Epithelial cell of prostate (primary cell): ENCODE measurements at regions not wholly inside any gene's neighbourhood (a gene's known extent, or its start where the extent isn't known, plus 50 kb on each side); places are given as distances from the start of the nearest gene placed in this dataset.

Experiments
- DNase-seq: peaks from one replicate; pipeline ENCODE4 v3.0.0-alpha.2; 2011; ENCODE audit warnings: low read depth, low spot score
- H3K27ac ChIP-seq: fragments of 450-650 bp; 2 replicates; pipeline ENCODE4 v1.5.1; 2017; ENCODE audit warnings: mild to moderate bottlenecking

GRCh38 chr12:39062266-39062996 lies 157.0 kb upstream of the CPNE8 start:
- no peak for DNase-seq
- no peak overlapping the region for H3K27ac ChIP-seq

DNA sequence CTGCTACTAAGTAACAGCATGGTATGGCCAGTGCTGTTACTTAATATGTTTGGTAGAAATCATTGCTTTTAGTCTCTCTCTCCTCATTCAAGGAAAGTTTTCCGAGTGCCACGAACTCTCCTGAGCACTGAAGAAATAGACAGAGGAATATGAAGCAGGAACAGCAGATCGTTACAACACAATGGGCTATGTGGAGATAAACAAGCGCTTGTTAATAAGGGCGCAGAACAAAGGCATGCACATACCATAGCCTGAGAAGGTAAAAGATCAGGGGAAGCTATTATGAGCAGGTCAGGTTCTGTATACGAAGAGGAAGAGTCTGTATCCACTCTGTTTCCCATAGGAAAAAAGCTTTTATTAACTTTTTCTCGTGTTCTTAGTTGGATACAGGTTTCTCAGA lies 156.2 kb upstream of the CPNE8 start:
- DNase-seq: no peak
- no peak overlapping the region for H3K27ac ChIP-seq

DNA sequence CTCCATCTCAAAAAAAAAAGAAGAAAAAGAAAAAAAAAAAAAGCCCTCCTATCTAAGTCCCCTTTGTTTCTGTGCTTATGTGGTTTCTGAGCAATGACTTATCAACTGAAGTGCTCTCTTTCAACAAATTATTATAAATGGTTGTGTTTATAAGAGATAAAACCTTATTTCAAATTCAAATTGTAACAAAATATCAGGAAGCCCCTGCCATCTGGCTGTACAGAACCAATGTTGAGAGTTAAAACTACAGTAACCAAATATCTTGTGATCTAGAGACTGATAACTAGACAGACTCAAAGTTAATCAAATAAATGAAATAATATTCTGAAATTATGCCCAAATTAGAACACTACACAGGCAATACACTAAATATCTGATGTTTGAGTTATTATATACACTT lies 143.0 kb upstream of the CPNE8 start:
- no peak for DNase-seq
- no peak overlapping the region for H3K27ac ChIP-seq

DNA sequence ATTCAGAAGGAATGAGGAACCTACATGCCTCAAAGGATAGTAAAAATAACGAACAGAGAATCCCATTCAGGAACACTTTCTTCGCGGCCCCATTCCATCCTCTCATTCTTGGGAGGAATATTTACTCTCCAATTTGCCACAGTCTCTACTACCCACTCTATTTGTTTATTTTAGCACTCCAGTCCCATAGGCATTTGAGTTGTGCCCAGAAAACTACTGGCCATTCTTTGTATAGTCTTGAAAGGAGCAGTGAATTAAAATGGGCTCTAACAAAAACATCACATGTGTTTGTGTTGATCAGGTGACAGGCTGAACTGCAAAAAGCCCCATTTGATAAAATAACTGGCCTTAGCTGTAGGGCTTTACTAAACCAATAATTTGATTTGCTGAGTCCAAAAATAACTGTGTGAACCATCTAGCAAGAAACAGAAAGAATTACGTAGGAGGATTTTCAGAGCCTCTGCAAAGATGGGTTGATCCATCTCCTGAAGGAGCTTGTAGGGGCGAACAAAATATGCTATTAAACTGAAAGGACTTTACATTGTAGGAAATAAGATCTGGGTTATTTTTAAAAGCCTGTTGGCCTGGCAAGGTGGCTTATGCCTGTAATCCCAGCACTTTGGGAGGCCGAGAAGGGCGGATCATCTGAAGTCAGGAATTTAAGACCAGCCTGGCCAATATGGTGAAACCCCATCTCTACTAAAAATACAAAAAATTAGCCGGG lies 142.3 kb upstream of the CPNE8 start:
- DNase-seq: no peak
- no peak overlapping the region for H3K27ac ChIP-seq

- H3K27ac ChIP-seq: no peak overlapping the region
- no peak for DNase-seq
Observed at GRCh38 chr12:39044754-39045153, 139.4 kb upstream of the CPNE8 start.

GRCh38 chr12:39043424-39043822 lies 138.0 kb upstream of the CPNE8 start:
- no peak overlapping the region for H3K27ac ChIP-seq
- no peak for DNase-seq

GRCh38 chr12:39040275-39040674 lies 134.9 kb upstream of the CPNE8 start:
- no peak for DNase-seq

GRCh38 chr12:39037115-39037514 lies 131.7 kb upstream of the CPNE8 start:
- H3K27ac ChIP-seq: no peak overlapping the region

More at GRCh38 chr12:39040275-39040674, 134.9 kb upstream of the CPNE8 start:
- H3K27ac ChIP-seq: no peak overlapping the region

DNA sequence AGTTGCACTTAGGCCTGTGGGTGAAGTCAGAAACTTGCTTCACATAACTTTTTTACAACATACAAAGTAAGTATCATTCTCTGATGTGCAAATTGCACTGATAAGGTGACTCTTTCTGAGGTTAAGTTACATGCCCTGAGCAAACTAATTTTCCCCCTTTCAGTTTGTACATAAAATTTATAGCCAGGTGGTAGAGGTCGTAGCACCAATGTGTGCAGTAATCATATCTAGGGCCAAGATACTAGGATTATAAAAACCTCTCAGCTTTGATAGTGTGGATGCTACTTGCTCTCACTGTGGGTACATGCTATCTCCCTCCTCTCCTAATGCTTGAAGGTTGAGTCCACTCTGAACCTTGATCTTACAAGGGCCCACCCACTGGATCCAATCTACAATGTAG lies 130.7 kb upstream of the CPNE8 start:
- no peak for DNase-seq
- no peak overlapping the region for H3K27ac ChIP-seq

More at GRCh38 chr12:39037115-39037514, 131.7 kb upstream of the CPNE8 start:
- no peak for DNase-seq

GRCh38 chr12:39033782-39034181 lies 128.4 kb upstream of the CPNE8 start:
- DNase-seq: no peak
- H3K27ac ChIP-seq: no peak overlapping the region

DNA sequence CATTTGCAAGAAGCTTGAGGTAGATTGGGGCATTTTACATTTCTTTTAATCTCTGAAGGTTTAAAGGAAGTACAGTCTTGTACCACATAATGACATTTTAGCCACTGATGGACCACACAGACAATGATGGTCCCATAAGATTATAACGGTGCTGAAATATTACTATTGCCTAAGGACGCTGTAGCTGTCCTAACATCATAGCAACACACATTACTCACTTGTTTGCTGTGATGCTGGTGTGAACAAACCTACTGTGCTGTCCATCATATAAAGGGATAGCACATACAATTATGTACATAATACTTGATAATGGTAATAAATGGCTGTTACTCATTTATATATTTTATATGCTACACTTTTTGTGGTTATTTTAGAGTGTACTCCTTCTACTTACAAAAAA lies 127.1 kb upstream of the CPNE8 start:
- no peak for DNase-seq
- no peak overlapping the region for H3K27ac ChIP-seq

DNA sequence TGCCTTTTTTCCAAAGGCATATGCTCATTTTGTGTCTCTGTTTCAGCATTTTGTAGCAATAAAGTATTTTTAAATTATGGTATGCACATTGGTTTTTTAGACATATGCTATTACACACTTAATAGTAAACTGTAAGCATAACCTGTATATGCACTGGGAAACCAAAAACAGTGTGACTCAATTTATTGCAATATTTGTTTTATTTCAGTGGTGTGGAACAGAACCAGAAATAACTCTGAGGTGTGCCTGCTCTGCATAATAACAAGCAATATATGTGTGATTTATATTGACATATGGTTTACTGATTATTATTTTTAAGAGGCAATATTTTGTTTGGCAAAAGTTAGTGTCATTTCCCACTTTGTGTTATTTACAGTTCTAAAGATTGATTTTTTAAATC lies 126.6 kb upstream of the CPNE8 start:
- H3K27ac ChIP-seq: no peak overlapping the region
- DNase-seq: no peak

DNA sequence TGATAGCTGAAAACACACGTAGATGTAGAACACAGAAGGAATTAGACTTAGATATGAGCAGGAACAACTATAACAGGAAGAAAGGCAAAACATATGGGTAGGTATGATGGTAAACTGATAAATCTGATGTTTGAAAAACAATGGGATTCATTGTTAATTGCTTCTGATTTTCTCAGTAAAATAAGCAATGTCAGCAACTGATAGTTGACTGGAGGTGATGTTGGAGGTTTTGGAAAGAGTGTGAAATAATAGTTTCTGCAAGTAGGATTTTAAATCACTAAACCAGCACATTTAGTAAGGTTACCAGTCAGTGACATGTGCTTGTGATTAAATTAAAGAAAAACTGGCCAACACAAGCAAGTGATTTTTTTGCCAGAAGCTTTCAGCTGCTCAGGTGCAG lies 123.0 kb upstream of the CPNE8 start:
- no peak for DNase-seq

DNA sequence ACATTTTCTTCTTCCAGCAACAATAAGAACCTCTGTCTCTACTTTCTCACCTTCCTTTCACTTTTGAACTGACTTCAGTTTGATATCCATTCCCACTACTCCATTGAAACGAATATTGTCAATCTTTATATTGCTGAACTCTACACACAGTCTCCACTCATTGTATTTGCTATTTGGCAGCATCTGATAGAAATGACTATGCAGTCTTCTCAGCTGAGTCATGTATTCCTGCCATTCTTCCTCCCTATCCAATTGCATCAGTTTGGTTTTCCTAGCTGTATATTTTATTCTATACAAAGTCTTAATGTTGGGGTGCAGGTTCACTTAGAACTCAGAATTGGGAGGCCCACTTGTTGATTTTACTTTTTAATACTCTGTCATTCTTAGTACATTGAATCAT lies 107.5 kb upstream of the CPNE8 start:
- no peak for DNase-seq

More for the DNA sequence above, 123.0 kb upstream of the CPNE8 start:
- H3K27ac ChIP-seq: no peak overlapping the region

GRCh38 chr12:39011166-39011565 lies 105.8 kb upstream of the CPNE8 start:
- DNase-seq: no peak
- no peak overlapping the region for H3K27ac ChIP-seq

More for the DNA sequence above, 107.5 kb upstream of the CPNE8 start:
- no peak overlapping the region for H3K27ac ChIP-seq

DNA sequence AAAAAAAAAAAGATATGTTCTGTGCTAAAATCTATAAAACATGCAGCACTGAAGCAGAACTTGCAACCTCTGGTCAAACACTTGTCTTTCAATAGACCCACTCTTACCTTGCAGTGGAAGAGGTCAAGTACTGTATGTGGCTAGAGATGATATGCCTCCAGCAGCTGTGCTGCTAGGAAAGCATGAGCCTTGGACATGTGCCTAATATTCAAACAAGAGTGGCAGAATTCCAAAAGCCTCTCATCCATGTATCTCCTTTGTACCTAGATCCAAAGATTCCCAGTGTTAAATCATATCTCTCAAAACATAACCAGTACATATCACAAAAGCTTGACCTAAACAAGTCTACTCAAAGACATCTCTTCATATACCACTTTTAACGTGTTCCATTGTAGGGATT lies 105.0 kb upstream of the CPNE8 start:
- H3K27ac ChIP-seq: no peak overlapping the region
- DNase-seq: no peak

GRCh38 chr12:39007619-39008018 lies 102.2 kb upstream of the CPNE8 start:
- DNase-seq: no peak
- no peak overlapping the region for H3K27ac ChIP-seq

DNA sequence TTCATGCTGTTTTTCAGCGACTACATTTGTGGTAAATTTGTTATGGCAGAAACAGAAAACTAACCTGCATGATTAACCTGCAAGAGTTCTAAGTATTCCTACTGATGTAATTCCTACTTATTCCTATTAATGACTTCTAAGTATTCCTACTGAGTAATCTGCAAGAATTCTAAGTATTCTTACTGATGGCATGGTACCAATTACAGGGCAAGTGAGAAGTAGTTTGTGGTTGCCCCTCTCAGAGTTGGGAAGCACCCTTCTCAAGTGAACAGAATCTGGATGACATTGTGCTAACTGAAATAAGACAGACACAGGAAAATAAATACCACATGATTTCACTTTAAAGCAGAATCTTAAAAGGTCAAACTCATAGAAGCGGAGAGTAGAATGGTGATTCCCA lies 100.9 kb upstream of the CPNE8 start:
- DNase-seq: no peak
- no peak overlapping the region for H3K27ac ChIP-seq

- DNase-seq: no peak
- no peak overlapping the region for H3K27ac ChIP-seq
Observed at GRCh38 chr12:39005671-39006070, 100.3 kb upstream of the CPNE8 start.

DNA sequence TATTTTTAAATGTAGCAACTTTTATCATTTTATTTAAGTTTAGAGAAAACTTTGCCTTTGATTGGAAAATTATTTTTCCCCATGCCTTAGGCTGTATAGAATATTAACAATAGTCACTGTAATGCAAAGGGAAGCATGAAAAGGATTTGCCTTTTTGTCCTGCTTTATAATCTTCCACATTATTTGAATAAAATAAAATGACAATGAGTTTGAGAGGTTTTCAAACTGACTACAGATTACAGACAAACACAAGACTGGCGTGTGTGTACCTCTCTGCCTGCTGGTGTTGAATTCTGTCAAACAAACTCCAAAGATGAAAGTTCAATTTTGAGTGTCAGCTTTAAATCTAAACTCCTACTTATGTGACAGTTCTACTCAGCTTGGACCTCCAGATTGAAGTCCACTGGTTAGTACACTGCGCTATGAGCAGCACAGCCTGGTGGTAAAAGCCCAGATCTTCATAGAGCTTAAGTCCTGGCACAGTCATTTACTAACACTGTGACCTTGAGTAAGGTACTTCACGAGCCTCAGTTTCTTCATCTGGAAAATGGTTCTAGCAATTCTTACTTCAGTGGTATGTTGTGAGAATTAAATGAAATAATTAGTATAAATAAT lies 98.3 kb upstream of the CPNE8 start:
- DNase-seq: no peak

GRCh38 chr12:39000370-39000769 lies 95.0 kb upstream of the CPNE8 start:
- no peak for DNase-seq
- no peak overlapping the region for H3K27ac ChIP-seq

More for the DNA sequence above, 98.3 kb upstream of the CPNE8 start:
- H3K27ac ChIP-seq: no peak overlapping the region
